Transverse colon (tissue), 3 donors: ENCODE measurements at regions not wholly inside any gene's neighbourhood (a gene's known extent, or its start where the extent isn't known, plus 50 kb on each side); places are given as distances from the start of the nearest gene placed in this dataset.

Experiments
- CTCF ChIP-seq, 5 experiments: fragments of 200-600 bp in 3 of 5; fragments of 450-650 bp in 2 of 5; sonication (generic) in 3 of 5; IDR thresholded peaks; 1 replicate in 2 of 5; 2 replicates in 3 of 5; pipeline ENCODE4 v1.5.1; 2016 to 2017; ENCODE audit warnings: antibody characterized with exemption in 5 of 5, inconsistent platforms in 3 of 5, mild to moderate bottlenecking in 2 of 5, moderate library complexity in 1 of 5
- EP300 ChIP-seq: sonication (generic); formaldehyde crosslinking; IDR thresholded peaks from one replicate; pipeline ENCODE4 v1.6.1; 2017; ENCODE audit warnings: antibody characterized with exemption, low read depth

DNA sequence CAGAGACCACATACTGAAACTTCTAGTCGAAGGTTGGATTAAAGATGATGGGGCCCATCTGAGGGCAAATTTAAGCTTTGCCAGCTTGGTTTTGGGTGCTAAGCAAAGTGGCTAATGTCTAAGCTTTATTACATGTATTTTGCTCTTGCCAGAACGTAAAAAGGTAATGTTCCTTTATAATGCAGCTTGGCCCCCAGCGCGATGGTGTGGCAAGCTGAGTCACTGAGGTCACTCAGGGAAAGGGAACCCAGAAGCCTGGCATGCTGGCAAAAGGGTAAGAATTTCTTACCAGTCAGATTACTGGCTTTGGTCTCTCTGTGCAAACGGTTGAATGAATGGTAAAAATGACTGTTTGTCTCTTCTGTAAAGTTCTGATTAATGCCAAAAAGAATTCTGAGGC is 158.3 kb upstream of the KCND2 start:
- TF ChIP-seq EP300 = no peak
- TF ChIP-seq CTCF (IDR thresholded peaks at IDR 0.05) = no peak
